Colonic mucosa (tissue), 4 donors: ENCODE measurements at regions not wholly inside any gene's neighbourhood (a gene's known extent, or its start where the extent isn't known, plus 50 kb on each side); places are given as distances from the start of the nearest gene placed in this dataset.
A peak's percentile ranks its signal among the peaks of the same experiment; 100 is the strongest.

ENCODE experiments used
- DNase-seq: peaks from one replicate; pipeline ENCODE4 v3.0.0-alpha.2; 2020
- H3K27ac ChIP-seq: fragments of 200-600 bp; one replicate; pipeline ENCODE4 v1.8.0; 2021
- H3K27me3 ChIP-seq: fragments of 200-600 bp; one replicate; pipeline ENCODE4 v1.8.0; 2021
- H3K36me3 ChIP-seq: fragments of 200-600 bp; one replicate; pipeline ENCODE4 v1.8.0; 2021
- H3K4me1 ChIP-seq: fragments of 200-600 bp; one replicate; pipeline ENCODE4 v1.8.0; 2021; ENCODE audit warnings: mild to moderate bottlenecking
- H3K4me3 ChIP-seq: fragments of 200-600 bp; one replicate; pipeline ENCODE4 v1.8.0; 2021
- H3K9ac ChIP-seq, 2 donors: one replicate each; pipeline ENCODE4 v1.7.0; 2013; ENCODE audit warnings: control low read depth in 2 of 2, low read depth in 2 of 2, low read length in 2 of 2
- H3K9me3 ChIP-seq: fragments of 200-600 bp; one replicate; pipeline ENCODE4 v1.8.0; 2021
- CTCF ChIP-seq: fragments of 200-600 bp; IDR thresholded peaks from one replicate; pipeline ENCODE4 v1.8.0; 2022; ENCODE audit warnings: antibody characterized with exemption, mild to moderate bottlenecking
- intact Hi-C: fragments of 100-400 bp; cut with DNase I; formaldehyde crosslinking; loops from one replicate; pipeline ENCODE4 v1.14.1; 2022
- donor health status: healthy.
- donor health status: DM: no; HTN: no; CAD: no.
- donor health status: DM: no; HTN: no; CAD: no.

GRCh38 chr3:193859195-193859594 lies 266.2 kb downstream of the OPA1 start:
- Histone ChIP-seq H3K27ac (no peak overlapping the region), H3K36me3 (no peaks in the 10 kb centered on the region), H3K4me1 (no peaks in the 10 kb centered on the region), H3K4me3 (no peak overlapping the region), H3K9me3 (no peaks in the 10 kb centered on the region), H3K9ac (no peak overlapping the region), H3K27me3 (no peaks in the 10 kb centered on the region)
- intact Hi-C loops, result no loop called here
- DNase-seq, result peak; percentile 74
- TF ChIP-seq CTCF, result no peak

GRCh38 chr3:193861012-193861411 lies 268.0 kb downstream of the OPA1 start:
- Histone ChIP-seq H3K27ac (no peak overlapping the region), H3K36me3 (no peaks in the 10 kb centered on the region), H3K9me3 (no peaks in the 10 kb centered on the region), H3K4me3 (no peak overlapping the region), H3K4me1 (no peaks in the 10 kb centered on the region), H3K9ac (no peak overlapping the region), H3K27me3 (no peaks in the 10 kb centered on the region)
- no peak for DNase-seq
- intact Hi-C loops, result no loop called here
- TF ChIP-seq CTCF, result no peak

- Histone ChIP-seq H3K27ac (no peak overlapping the region), H3K4me1 (no peaks in the 10 kb centered on the region), H3K27me3 (no peaks in the 10 kb centered on the region), H3K9me3 (no peaks in the 10 kb centered on the region), H3K36me3 (no peaks in the 10 kb centered on the region), H3K4me3 (no peak overlapping the region), H3K9ac (no peak overlapping the region)
- TF ChIP-seq CTCF, result no peak
- DNase-seq, result no peak
- intact Hi-C loops, result no loop called here
Observed at GRCh38 chr3:193862843-193863242, 269.8 kb downstream of the OPA1 start.

GRCh38 chr3:193863657-193864357 lies 270.8 kb downstream of the OPA1 start:
- no peak for DNase-seq
- TF ChIP-seq CTCF, result no peak
- no peaks in the 10 kb centered on the region for H3K9me3 ChIP-seq
- no peak overlapping the region for H3K4me3 ChIP-seq
- intact Hi-C loops, result no loop called here
- H3K36me3 ChIP-seq, result no peaks in the 10 kb centered on the region
- no peaks in the 10 kb centered on the region for H3K4me1 ChIP-seq
- no peak overlapping the region for H3K9ac ChIP-seq
- no peak overlapping the region for H3K27ac ChIP-seq
- H3K27me3 ChIP-seq, result no peaks in the 10 kb centered on the region

- H3K27ac ChIP-seq, result no peak overlapping the region
Observed at GRCh38 chr3:193865339-193865738, 270.6 kb upstream of the HES1 start.

More at GRCh38 chr3:193865339-193865738, 270.6 kb upstream of the HES1 start:
- Histone ChIP-seq H3K4me1 (no peaks in the 10 kb centered on the region), H3K9me3 (no peaks in the 10 kb centered on the region), H3K27me3 (no peaks in the 10 kb centered on the region), H3K4me3 (no peak overlapping the region), H3K36me3 (no peaks in the 10 kb centered on the region), H3K9ac (no peak overlapping the region)
- DNase-seq, result no peak
- no peak for TF ChIP-seq CTCF
- intact Hi-C loops, result no loop called here
